HEK293 (cell line): ENCODE measurements at regions not wholly inside any gene's neighbourhood (a gene's known extent, or its start where the extent isn't known, plus 50 kb on each side); places are given as distances from the start of the nearest gene placed in this dataset.

Source experiments
- CTCF ChIA-PET: fragments of 350-600 bp; formaldehyde crosslinking; extraction: SDS; loops from one replicate; lab custom pipeline; 2021; ENCODE audit warnings: antibody characterized with exemption; lab: Yijun Ruan, JAX
- POLR2A ChIA-PET: fragments of 300-600 bp; formaldehyde crosslinking; extraction: SDS; loops from one replicate; lab custom pipeline; 2020; ENCODE audit warnings: antibody characterized with exemption, inconsistent platforms; lab: Yijun Ruan, JAX
- H3K27ac ChIP-seq: fragments of 200-500 bp; sonication (Bioruptor generic); 2 replicates; pipeline ENCODE4 v1.5.1; 2014; ENCODE audit warnings: low read depth, low read length, control low read depth, inconsistent platforms; ENCODE audit errors: extremely low read depth
- H3K36me3 ChIP-seq, 2 experiments: fragments of 200-500 bp in 1 of 2; sonication (Bioruptor generic) in 1 of 2; 1 replicate in 1 of 2; 2 replicates in 1 of 2; pipeline ENCODE4 v1.5.1; 2014 to 2017; ENCODE audit warnings: inconsistent platforms in 2 of 2, low read length in 2 of 2; ENCODE audit not compliant: control insufficient read depth in 2 of 2, insufficient read depth in 1 of 2
- H3K4me1 ChIP-seq: fragments of 200-500 bp; sonication (Bioruptor generic); 2 replicates; pipeline ENCODE4 v1.5.1; 2014; ENCODE audit warnings: mild to moderate bottlenecking, low read length, inconsistent platforms; ENCODE audit not compliant: control insufficient read depth, insufficient read depth
- H3K4me3 ChIP-seq: 2 replicates; pipeline ENCODE4 v1.5.1; 2011; ENCODE audit warnings: low read depth, mild to moderate bottlenecking, control low read depth, low read length, moderate library complexity
- H3K9me3 ChIP-seq: fragments of 200-500 bp; sonication (Bioruptor generic); 2 replicates; pipeline ENCODE4 v1.5.1; 2014; ENCODE audit warnings: low read depth, low read length, inconsistent platforms; ENCODE audit not compliant: control insufficient read depth, insufficient read depth
- FEZF1 ChIP-seq: fragments of 450-650 bp; formaldehyde crosslinking; IDR thresholded peaks from 2 replicates; pipeline ENCODE4 v1.5.1; 2016; ENCODE audit warnings: missing biosample characterization, missing genetic modification characterization
- GFI1B ChIP-seq: fragments of 450-650 bp; formaldehyde crosslinking; IDR thresholded peaks from 2 replicates; pipeline ENCODE4 v1.5.1; 2016; ENCODE audit warnings: missing biosample characterization, missing genetic modification characterization
- YY2 ChIP-seq: fragments of 450-650 bp; formaldehyde crosslinking; IDR thresholded peaks from 2 replicates; pipeline ENCODE4 v1.5.1; 2016; ENCODE audit warnings: missing biosample characterization, missing genetic modification characterization
- ZBTB20 ChIP-seq: fragments of 450-650 bp; formaldehyde crosslinking; IDR thresholded peaks from 2 replicates; pipeline ENCODE4 v1.5.1; 2016; ENCODE audit warnings: missing biosample characterization, missing genetic modification characterization
- ZFHX2 ChIP-seq: fragments of 450-650 bp; formaldehyde crosslinking; conservative IDR thresholded peaks from 2 replicates; pipeline ENCODE4 v1.5.1; 2016; ENCODE audit warnings: missing biosample characterization, missing genetic modification characterization
- ZFP41 ChIP-seq: fragments of 450-650 bp; formaldehyde crosslinking; IDR thresholded peaks from 2 replicates; pipeline ENCODE4 v1.5.1; 2016; ENCODE audit warnings: missing biosample characterization, missing genetic modification characterization, borderline replicate concordance
- ZNF112 ChIP-seq: fragments of 450-650 bp; formaldehyde crosslinking; IDR thresholded peaks from 2 replicates; pipeline ENCODE4 v1.5.0; 2017; ENCODE audit warnings: missing biosample characterization, missing genetic modification characterization
- ZNF114 ChIP-seq: fragments of 450-650 bp; formaldehyde crosslinking; IDR thresholded peaks from 2 replicates; pipeline ENCODE4 v1.5.0; 2017; ENCODE audit warnings: missing biosample characterization, missing genetic modification characterization
- ZNF19 ChIP-seq: fragments of 450-650 bp; formaldehyde crosslinking; IDR thresholded peaks from 2 replicates; pipeline ENCODE4; 2016; ENCODE audit warnings: missing biosample characterization, missing genetic modification characterization, low read depth
- ZNF274 ChIP-seq, 2 experiments: fragments of 200-500 bp in 1 of 2; fragments of 450-650 bp in 1 of 2; sonication (Bioruptor generic) in 1 of 2; formaldehyde crosslinking in 1 of 2; IDR thresholded peaks; 2 replicates each; pipeline versions ENCODE4 v1.5.1 to v1.6.1; 2014 to 2016; ENCODE audit warnings: borderline replicate concordance in 1 of 2, inconsistent platforms in 1 of 2, low read length in 1 of 2, missing biosample characterization in 1 of 2, missing genetic modification characterization in 1 of 2
- ZNF350 ChIP-seq: fragments of 450-650 bp; formaldehyde crosslinking; IDR thresholded peaks from 2 replicates; pipeline ENCODE4 v1.5.0; 2017; ENCODE audit warnings: missing biosample characterization, mild to moderate bottlenecking, missing genetic modification characterization
- ZNF37A ChIP-seq: fragments of 450-650 bp; IDR thresholded peaks from 2 replicates; pipeline ENCODE4 v1.5.1; 2018; ENCODE audit warnings: missing biosample characterization, missing genetic modification characterization
- ZNF416 ChIP-seq: fragments of 450-650 bp; formaldehyde crosslinking; IDR thresholded peaks from 2 replicates; pipeline ENCODE4 v1.5.1; 2016; ENCODE audit warnings: missing biosample characterization, missing genetic modification characterization
- ZNF521 ChIP-seq: fragments of 450-650 bp; formaldehyde crosslinking; IDR thresholded peaks from 2 replicates; pipeline ENCODE4 v1.5.1; 2017; ENCODE audit warnings: missing biosample characterization, mild to moderate bottlenecking, missing genetic modification characterization
- ZNF701 ChIP-seq: fragments of 450-650 bp; formaldehyde crosslinking; IDR thresholded peaks from 2 replicates; pipeline ENCODE4 v1.5.1; 2016; ENCODE audit warnings: missing biosample characterization, missing genetic modification characterization
- TF ChIP-seq, protein P1 (sequence below): fragments of 450-650 bp; formaldehyde crosslinking; IDR thresholded peaks from 2 replicates; pipeline ENCODE4 v1.5.1; 2016; ENCODE audit warnings: missing biosample characterization, missing genetic modification characterization
- TF ChIP-seq, protein P2 (sequence below): fragments of 450-650 bp; formaldehyde crosslinking; IDR thresholded peaks from 2 replicates; pipeline ENCODE4; 2016; ENCODE audit warnings: missing biosample characterization, missing genetic modification characterization
- TF ChIP-seq, protein P3 (sequence below): fragments of 450-650 bp; formaldehyde crosslinking; IDR thresholded peaks from 2 replicates; pipeline ENCODE4 v1.5.1; 2016; ENCODE audit warnings: missing biosample characterization, missing genetic modification characterization
- TF ChIP-seq, protein P4 (sequence below): fragments of 450-650 bp; formaldehyde crosslinking; IDR thresholded peaks from 2 replicates; pipeline ENCODE4 v1.5.1; 2016; ENCODE audit warnings: missing biosample characterization, missing genetic modification characterization
- TF ChIP-seq, protein P5 (sequence below): fragments of 450-650 bp; formaldehyde crosslinking; IDR thresholded peaks from 2 replicates; pipeline ENCODE4 v1.5.1; 2016; ENCODE audit warnings: missing biosample characterization, missing genetic modification characterization, low read depth
- TF ChIP-seq, protein P6 (sequence below): fragments of 450-650 bp; formaldehyde crosslinking; optimal IDR thresholded peaks from 2 replicates; pipeline ENCODE3; 2016; ENCODE audit warnings: missing biosample characterization, mild to moderate bottlenecking, missing genetic modification characterization
- TF ChIP-seq, protein P7 (sequence below): fragments of 450-650 bp; formaldehyde crosslinking; IDR thresholded peaks from 2 replicates; pipeline ENCODE4 v1.5.1; 2016; ENCODE audit warnings: missing biosample characterization, missing genetic modification characterization
- TF ChIP-seq, protein P8 (sequence below): sonication (generic); formaldehyde crosslinking; IDR thresholded peaks from 2 replicates; pipeline ENCODE4 v1.8.1; 2022; ENCODE audit warnings: mild to moderate bottlenecking, moderate library complexity, missing genetic modification reagents

DNA sequence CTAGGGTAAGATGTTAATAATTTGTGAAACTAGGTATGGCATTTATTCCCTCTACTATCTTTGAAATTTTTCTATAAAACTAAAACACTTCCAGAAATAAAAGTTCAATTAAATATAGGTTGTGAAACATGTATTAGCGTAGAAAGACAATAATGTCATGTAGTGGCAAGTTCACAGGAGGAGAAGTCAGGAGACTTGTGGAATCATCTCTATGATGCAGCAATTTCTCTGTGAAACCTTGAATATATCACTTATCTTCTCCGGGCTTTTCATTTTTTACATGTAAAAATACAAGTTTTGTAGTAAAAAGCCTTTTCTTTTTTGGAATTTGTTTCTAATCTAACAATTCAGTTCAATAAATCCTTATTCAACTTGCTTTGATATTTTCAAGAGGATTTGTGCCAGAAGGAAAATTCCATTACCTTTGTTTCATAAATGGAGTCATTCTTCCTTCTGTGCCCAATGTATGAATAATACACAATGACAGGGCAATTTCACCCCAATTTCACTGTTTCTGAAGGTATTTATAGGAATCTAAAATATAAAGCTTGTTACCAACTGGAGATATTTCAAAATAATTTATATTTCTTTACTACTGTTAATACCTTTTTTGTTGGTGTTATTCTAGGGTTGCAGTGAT, 758.3 kb downstream of the FAM181B start (continued):
- TF ChIP-seq GFI1B (no peak), ZBTB20 (no peak), ZNF19 (tag by site-specific recombination) (no peak), YY2 (no peak)
- TF ChIP-seq, protein P1, sequence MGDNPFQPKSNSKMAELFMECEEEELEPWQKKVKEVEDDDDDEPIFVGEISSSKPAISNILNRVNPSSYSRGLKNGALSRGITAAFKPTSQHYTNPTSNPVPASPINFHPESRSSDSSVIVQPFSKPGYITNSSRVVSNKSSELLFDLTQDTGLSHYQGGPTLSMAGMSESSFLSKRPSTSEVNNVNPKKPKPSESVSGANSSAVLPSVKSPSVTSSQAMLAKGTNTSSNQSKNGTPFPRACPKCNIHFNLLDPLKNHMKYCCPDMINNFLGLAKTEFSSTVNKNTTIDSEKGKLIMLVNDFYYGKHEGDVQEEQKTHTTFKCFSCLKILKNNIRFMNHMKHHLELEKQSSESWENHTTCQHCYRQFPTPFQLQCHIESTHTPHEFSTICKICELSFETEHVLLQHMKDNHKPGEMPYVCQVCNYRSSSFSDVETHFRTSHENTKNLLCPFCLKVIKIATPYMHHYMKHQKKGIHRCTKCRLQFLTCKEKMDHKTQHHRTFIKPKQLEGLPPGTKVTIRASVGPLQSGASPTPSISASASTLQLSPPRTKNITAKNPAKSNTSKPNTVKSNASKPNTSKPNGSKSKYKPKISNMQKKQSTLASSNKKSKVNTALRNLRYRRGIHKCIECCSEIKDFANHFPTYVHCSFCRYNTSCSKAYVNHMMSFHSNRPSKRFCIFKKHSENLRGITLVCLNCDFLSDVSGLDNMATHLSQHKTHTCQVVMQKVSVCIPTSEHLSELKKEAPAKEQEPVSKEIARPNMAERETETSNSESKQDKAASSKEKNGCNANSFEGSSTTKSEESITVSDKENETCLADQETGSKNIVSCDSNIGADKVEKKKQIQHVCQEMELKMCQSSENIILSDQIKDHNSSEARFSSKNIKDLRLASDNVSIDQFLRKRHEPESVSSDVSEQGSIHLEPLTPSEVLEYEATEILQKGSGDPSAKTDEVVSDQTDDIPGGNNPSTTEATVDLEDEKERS (tag by site-specific recombination): no peak
- TF ChIP-seq, protein P2, sequence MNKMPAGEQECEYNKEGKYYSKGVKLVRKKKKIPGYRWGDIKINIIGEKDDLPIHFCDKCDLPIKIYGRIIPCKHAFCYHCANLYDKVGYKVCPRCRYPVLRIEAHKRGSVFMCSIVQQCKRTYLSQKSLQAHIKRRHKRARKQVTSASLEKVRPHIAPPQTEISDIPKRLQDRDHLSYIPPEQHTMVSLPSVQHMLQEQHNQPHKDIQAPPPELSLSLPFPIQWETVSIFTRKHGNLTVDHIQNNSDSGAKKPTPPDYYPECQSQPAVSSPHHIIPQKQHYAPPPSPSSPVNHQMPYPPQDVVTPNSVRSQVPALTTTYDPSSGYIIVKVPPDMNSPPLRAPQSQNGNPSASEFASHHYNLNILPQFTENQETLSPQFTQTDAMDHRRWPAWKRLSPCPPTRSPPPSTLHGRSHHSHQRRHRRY: no peak
- TF ChIP-seq, protein P3, sequence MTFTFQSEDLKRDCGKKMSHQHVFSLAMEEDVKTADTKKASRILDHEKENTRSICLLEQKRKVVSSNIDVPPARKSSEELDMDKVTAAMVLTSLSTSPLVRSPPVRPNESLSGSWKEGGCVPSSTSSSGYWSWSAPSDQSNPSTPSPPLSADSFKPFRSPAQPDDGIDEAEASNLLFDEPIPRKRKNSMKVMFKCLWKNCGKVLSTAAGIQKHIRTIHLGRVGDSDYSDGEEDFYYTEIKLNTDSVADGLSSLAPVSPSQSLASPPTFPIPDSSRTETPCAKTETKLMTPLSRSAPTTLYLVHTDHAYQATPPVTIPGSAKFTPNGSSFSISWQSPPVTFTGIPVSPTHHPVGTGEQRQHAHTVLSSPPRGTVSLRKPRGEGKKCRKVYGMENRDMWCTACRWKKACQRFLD (tag by site-specific recombination): no peak

DNA sequence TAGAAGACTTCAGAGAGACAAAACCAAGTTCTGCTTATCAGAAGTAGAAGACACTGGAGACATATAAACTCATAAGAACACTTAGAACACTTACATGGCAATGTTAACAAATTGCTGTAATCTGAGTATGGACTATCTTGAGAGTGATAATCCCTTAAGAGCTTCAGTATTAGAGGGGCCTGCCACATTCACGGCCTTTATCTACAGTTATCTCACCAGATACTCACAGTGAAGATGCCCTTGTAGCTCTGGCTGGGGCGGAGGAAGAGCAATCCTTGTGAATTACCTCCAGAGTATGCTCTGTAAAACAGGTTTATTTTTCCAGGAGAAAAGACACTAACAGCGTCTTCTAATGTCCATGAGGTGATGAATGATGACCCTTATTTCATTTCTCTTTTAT, 762.8 kb downstream of the FAM181B start:
- Histone ChIP-seq H3K36me3 (no peaks in the 10 kb centered on the region), H3K4me1 (no peaks in the 10 kb centered on the region), H3K4me3 (no peak overlapping the region), H3K27ac (no peak overlapping the region), H3K9me3 (no peaks in the 10 kb centered on the region)
- POLR2A ChIA-PET: no interaction called here
- TF ChIP-seq, protein P4, sequence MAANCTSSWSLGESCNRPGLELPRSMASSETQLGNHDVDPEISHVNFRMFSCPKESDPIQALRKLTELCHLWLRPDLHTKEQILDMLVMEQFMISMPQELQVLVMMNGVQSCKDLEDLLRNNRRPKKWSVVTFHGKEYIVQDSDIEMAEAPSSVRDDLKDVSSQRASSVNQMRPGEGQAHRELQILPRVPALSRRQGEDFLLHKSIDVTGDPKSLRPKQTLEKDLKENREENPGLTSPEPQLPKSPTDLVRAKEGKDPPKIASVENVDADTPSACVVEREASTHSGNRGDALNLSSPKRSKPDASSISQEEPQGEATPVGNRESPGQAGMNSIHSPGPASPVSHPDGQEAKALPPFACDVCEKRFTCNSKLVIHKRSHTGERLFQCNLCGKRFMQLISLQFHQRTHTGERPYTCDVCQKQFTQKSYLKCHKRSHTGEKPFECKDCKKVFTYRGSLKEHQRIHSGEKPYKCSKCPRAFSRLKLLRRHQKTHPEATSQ: no peak
- TF ChIP-seq, protein P5, sequence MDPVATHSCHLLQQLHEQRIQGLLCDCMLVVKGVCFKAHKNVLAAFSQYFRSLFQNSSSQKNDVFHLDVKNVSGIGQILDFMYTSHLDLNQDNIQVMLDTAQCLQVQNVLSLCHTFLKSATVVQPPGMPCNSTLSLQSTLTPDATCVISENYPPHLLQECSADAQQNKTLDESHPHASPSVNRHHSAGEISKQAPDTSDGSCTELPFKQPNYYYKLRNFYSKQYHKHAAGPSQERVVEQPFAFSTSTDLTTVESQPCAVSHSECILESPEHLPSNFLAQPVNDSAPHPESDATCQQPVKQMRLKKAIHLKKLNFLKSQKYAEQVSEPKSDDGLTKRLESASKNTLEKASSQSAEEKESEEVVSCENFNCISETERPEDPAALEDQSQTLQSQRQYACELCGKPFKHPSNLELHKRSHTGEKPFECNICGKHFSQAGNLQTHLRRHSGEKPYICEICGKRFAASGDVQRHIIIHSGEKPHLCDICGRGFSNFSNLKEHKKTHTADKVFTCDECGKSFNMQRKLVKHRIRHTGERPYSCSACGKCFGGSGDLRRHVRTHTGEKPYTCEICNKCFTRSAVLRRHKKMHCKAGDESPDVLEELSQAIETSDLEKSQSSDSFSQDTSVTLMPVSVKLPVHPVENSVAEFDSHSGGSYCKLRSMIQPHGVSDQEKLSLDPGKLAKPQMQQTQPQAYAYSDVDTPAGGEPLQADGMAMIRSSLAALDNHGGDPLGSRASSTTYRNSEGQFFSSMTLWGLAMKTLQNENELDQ: no peak
- TF ChIP-seq, protein P6, sequence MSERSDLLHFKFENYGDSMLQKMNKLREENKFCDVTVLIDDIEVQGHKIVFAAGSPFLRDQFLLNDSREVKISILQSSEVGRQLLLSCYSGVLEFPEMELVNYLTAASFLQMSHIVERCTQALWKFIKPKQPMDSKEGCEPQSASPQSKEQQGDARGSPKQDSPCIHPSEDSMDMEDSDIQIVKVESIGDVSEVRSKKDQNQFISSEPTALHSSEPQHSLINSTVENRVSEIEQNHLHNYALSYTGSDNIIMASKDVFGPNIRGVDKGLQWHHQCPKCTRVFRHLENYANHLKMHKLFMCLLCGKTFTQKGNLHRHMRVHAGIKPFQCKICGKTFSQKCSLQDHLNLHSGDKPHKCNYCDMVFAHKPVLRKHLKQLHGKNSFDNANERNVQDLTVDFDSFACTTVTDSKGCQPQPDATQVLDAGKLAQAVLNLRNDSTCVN (tag by site-specific recombination): no peak
- no peak for TF ChIP-seq ZNF114 (tag by site-specific recombination)
- no peak for TF ChIP-seq ZNF37A (tag by site-specific recombination)
- no peak for TF ChIP-seq ZNF521 (tag by site-specific recombination)
- TF ChIP-seq ZNF416 (tag by site-specific recombination): no peak
- no peak for TF ChIP-seq ZNF274 (IDR thresholded peaks at IDR 0.05; ENCODE audit: low read length)
- TF ChIP-seq ZNF274 (tag by site-specific recombination; IDR thresholded peaks at IDR 0.05; ENCODE audit: borderline replicate concordance): no peak
- TF ChIP-seq FEZF1: no peak
- TF ChIP-seq GFI1B: no peak
- TF ChIP-seq ZNF701 (tag by site-specific recombination): no peak
- TF ChIP-seq, protein P7, sequence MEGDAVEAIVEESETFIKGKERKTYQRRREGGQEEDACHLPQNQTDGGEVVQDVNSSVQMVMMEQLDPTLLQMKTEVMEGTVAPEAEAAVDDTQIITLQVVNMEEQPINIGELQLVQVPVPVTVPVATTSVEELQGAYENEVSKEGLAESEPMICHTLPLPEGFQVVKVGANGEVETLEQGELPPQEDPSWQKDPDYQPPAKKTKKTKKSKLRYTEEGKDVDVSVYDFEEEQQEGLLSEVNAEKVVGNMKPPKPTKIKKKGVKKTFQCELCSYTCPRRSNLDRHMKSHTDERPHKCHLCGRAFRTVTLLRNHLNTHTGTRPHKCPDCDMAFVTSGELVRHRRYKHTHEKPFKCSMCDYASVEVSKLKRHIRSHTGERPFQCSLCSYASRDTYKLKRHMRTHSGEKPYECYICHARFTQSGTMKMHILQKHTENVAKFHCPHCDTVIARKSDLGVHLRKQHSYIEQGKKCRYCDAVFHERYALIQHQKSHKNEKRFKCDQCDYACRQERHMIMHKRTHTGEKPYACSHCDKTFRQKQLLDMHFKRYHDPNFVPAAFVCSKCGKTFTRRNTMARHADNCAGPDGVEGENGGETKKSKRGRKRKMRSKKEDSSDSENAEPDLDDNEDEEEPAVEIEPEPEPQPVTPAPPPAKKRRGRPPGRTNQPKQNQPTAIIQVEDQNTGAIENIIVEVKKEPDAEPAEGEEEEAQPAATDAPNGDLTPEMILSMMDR: no peak
- no peak for TF ChIP-seq ZNF112 (tag by site-specific recombination)
- TF ChIP-seq ZFP41 (tag by site-specific recombination): no peak
- TF ChIP-seq ZNF350: no peak
- TF ChIP-seq, protein P8, sequence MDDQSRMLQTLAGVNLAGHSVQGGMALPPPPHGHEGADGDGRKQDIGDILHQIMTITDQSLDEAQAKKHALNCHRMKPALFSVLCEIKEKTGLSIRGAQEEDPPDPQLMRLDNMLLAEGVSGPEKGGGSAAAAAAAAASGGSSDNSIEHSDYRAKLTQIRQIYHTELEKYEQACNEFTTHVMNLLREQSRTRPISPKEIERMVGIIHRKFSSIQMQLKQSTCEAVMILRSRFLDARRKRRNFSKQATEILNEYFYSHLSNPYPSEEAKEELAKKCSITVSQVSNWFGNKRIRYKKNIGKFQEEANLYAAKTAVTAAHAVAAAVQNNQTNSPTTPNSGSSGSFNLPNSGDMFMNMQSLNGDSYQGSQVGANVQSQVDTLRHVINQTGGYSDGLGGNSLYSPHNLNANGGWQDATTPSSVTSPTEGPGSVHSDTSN (CRISPR knock-in tag): no peak
- TF ChIP-seq ZFHX2: no peak
- CTCF ChIA-PET: interaction anchor here (1.0 kb wide), 1 partner anchor 7 kb away, joined by 3 read pairs; no protein-coding TSS in a partner anchor
